ENCODE measurements at regions not wholly inside any gene's neighbourhood (a gene's known extent, or its start where the extent isn't known, plus 50 kb on each side); places are given as distances from the start of the nearest gene placed in this dataset.

DNA sequence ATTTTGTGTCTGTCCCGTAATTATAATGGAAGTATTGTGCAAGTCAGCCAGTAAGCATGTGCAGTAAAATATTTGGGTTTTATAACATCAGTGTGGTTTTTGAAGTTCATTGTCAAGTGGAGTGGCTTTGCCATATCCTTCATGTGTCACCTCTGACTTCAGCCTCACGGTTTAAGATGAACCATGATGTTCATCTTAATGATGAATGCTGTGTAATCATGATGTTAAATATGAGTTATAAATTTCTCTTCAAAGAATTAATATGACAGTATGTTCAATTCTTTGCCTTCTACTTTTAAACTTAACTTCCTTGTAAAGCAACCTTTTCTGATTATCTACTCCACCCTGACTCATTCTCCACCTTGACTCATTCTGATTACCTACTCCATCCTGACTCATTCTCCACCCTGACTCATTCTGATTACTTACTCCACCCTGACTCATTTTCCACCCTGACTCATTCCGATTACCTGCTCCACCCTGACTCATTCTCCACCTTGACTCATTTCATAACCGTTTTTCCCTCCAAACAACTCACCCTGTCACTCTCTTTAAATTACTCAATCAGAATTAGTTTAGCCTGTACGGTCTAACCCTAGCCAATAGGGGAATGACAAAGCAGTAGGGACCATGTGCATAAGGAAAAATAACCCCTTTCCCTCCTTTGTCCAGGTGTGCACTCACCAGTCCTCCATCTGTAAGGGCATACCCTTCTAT lies 50.3 kb upstream of the ANKRD10 start:
- Histone ChIP-seq H3K27ac (no peak overlapping the region), H3K4me1 (no peaks in the 10 kb centered on the region), H3K4me3 (no peak overlapping the region), H3K27me3 (no peaks in the 10 kb centered on the region), H3K36me3 (no peaks in the 10 kb centered on the region), H3K9me3 (peaks cover 9 to 33% of the 10 kb centered on the region in 2 donors)
- DNase-seq (ENCODE audit: low spot score) = no peak
- TF ChIP-seq, protein P1, sequence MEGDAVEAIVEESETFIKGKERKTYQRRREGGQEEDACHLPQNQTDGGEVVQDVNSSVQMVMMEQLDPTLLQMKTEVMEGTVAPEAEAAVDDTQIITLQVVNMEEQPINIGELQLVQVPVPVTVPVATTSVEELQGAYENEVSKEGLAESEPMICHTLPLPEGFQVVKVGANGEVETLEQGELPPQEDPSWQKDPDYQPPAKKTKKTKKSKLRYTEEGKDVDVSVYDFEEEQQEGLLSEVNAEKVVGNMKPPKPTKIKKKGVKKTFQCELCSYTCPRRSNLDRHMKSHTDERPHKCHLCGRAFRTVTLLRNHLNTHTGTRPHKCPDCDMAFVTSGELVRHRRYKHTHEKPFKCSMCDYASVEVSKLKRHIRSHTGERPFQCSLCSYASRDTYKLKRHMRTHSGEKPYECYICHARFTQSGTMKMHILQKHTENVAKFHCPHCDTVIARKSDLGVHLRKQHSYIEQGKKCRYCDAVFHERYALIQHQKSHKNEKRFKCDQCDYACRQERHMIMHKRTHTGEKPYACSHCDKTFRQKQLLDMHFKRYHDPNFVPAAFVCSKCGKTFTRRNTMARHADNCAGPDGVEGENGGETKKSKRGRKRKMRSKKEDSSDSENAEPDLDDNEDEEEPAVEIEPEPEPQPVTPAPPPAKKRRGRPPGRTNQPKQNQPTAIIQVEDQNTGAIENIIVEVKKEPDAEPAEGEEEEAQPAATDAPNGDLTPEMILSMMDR (IDR thresholded peaks at IDR 0.05) = no peak
